Hepatocyte (in vitro differentiated cells): ENCODE measurements at regions not wholly inside any gene's neighbourhood (a gene's known extent, or its start where the extent isn't known, plus 50 kb on each side); places are given as distances from the start of the nearest gene placed in this dataset.

Experiments
- DNase-seq: peaks from one replicate; pipeline ENCODE4 v3.0.0-alpha.2; 2016; ENCODE audit warnings: low spot score
- H2AFZ ChIP-seq: fragments of 200-600 bp; sonication (generic); 2 replicates; pipeline ENCODE4 v1.6.0; 2016; ENCODE audit warnings: antibody characterized with exemption, mild to moderate bottlenecking
- H3K27ac ChIP-seq: fragments of 200-600 bp; sonication (generic); 2 replicates; pipeline ENCODE4 v1.5.1; 2016; ENCODE audit warnings: mild to moderate bottlenecking
- H3K27me3 ChIP-seq: fragments of 200-600 bp; sonication (generic); 2 replicates; pipeline ENCODE4 v1.6.1; 2016
- H3K36me3 ChIP-seq: fragments of 200-600 bp; sonication (generic); replicated peaks from 2 replicates; pipeline ENCODE4 v1.5.1; 2016; ENCODE audit warnings: low read depth; ENCODE audit not compliant: insufficient read depth
- H3K4me1 ChIP-seq: fragments of 200-600 bp; sonication (generic); 2 replicates; pipeline ENCODE4 v1.5.1; 2016; ENCODE audit warnings: mild to moderate bottlenecking, moderate library complexity; ENCODE audit not compliant: insufficient read depth
- H3K4me2 ChIP-seq: fragments of 200-600 bp; sonication (generic); 2 replicates; pipeline ENCODE4 v1.6.0; 2016
- H3K4me3 ChIP-seq: fragments of 200-600 bp; sonication (generic); 2 replicates; pipeline ENCODE4 v1.5.1; 2016; ENCODE audit warnings: mild to moderate bottlenecking
- H3K79me2 ChIP-seq: fragments of 200-600 bp; sonication (generic); 2 replicates; pipeline ENCODE4 v1.6.0; 2017; ENCODE audit warnings: mild to moderate bottlenecking
- H3K9me2 ChIP-seq: fragments of 200-600 bp; sonication (generic); replicated peaks from 2 replicates; pipeline ENCODE4 v1.6.0; 2017; ENCODE audit warnings: mild to moderate bottlenecking; ENCODE audit not compliant: insufficient read depth
- H3K9me3 ChIP-seq: fragments of 200-600 bp; sonication (generic); 2 replicates; pipeline ENCODE4 v1.5.1; 2016; ENCODE audit warnings: low read depth, mild to moderate bottlenecking
- H4K20me1 ChIP-seq: fragments of 200-600 bp; sonication (generic); 2 replicates; pipeline ENCODE4 v1.6.0; 2016; ENCODE audit warnings: mild to moderate bottlenecking; ENCODE audit not compliant: insufficient read depth, poor library complexity, severe bottlenecking
- CTCF ChIP-seq: fragments of 200-600 bp; sonication (generic); IDR thresholded peaks from 2 replicates; pipeline ENCODE4 v1.5.1; 2016; ENCODE audit warnings: antibody characterized with exemption, mild to moderate bottlenecking; ENCODE audit not compliant: poor library complexity
- EZH2 ChIP-seq: fragments of 200-600 bp; sonication (generic); IDR thresholded peaks from 2 replicates; pipeline ENCODE4 v1.6.1; 2016; ENCODE audit warnings: antibody characterized with exemption, mild to moderate bottlenecking, borderline replicate concordance
- EZH2phosphoT487 ChIP-seq: fragments of 200-600 bp; sonication (generic); IDR thresholded peaks from one replicate; pipeline ENCODE4 v1.6.1; 2018; ENCODE audit warnings: antibody characterized with exemption, mild to moderate bottlenecking, low read depth, moderate library complexity; ENCODE audit not compliant: unreplicated experiment, severe bottlenecking
- WGBS: methylation state at CpG from one replicate; pipeline ENCODE4 v1.1.6; 2016; ENCODE audit warnings: low lambda C conversion rate; ENCODE audit errors: missing lambda C conversion rate; 5-methylcytosine and 5-hydroxymethylcytosine counted together

DNA sequence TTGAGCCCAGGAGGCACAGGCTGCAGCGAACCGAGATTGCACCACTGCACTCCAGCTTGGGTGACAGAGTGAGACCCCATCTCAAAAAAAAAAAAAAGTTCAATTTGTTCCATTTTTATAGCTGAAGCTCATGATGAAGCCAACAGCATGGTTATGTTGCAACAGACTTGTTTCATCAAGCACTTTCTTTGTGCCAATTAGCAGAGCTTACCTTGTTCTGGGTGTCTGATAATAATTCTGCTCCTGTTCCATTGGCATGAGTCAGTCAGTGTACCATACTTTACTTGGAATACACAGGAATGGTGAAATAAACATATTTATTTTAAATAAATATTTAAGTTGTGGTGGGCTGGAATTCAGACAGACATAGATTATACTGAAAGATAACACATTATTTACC lies 100.8 kb upstream of the DAAM1 start:
- DNase-seq, result no peak
- Histone ChIP-seq H3K36me3 (no peaks in the 10 kb centered on the region), H3K79me2 (no peaks in the 10 kb centered on the region), H3K4me2 (no peak overlapping the region), H3K27ac (no peak overlapping the region), H3K4me1 (no peaks in the 10 kb centered on the region), H3K9me3 (no peaks in the 10 kb centered on the region), H4K20me1 (no peaks in the 10 kb centered on the region), H3K4me3 (no peak overlapping the region), H3K9me2 (no peaks in the 10 kb centered on the region), H3K27me3 (no peaks in the 10 kb centered on the region), H2AFZ (no peak overlapping the region)
- WGBS, result 92% methylated on average over 2 of the region's 2 CpGs
- TF ChIP-seq EZH2 (no peak), EZH2phosphoT487 (no peak), CTCF (no peak)

DNA sequence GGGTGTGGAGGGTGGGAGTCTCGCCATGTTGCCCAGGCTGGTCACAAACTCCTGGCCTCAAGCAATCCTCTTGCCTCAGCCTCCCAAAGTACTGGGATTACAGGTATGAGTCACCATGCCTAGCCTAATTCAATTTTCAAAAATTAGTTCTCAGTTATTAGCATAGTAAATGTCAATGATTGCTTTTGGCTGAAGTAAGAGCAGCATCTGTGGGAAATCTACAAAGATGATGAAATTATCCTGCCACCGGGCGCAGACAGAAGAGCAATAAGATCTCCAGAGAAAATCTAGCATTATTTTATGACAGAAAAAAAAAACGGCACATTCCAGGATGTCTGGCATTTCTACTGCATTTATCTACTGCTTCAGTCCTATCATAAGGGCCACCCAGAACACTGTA lies 97.9 kb upstream of the DAAM1 start:
- Histone ChIP-seq H3K27ac (no peak overlapping the region), H2AFZ (no peak overlapping the region), H3K79me2 (no peaks in the 10 kb centered on the region), H3K4me1 (no peaks in the 10 kb centered on the region), H3K9me2 (no peaks in the 10 kb centered on the region), H3K36me3 (no peaks in the 10 kb centered on the region), H4K20me1 (no peaks in the 10 kb centered on the region), H3K4me2 (no peak overlapping the region), H3K4me3 (no peak overlapping the region), H3K9me3 (no peaks in the 10 kb centered on the region), H3K27me3 (no peaks in the 10 kb centered on the region)
- TF ChIP-seq CTCF, result no peak
- no peak for TF ChIP-seq EZH2phosphoT487
- TF ChIP-seq EZH2, result no peak
- DNase-seq, result no peak
- 80% methylated on average over 4 of the region's 4 CpGs for WGBS

DNA sequence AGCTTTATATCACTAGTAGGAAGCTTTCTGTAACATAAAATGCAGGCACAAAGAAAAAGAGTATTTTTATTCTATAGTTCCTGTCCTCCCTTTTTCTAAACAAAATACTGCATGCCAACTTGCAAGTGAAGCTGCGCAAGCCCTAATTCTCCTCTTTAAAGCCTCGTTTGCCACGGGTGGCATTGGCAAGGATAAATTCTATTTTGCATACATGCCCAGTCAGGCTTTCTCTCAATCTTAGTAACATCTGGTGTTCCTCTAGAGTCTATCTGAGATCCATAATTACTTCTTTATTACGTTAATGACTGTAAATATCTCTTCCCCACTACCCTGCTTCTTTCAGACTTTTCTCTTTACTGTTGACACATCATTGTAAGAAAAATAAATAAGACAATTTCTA lies 97.1 kb upstream of the DAAM1 start:
- Histone ChIP-seq H2AFZ (no peak overlapping the region), H3K27ac (no peak overlapping the region), H3K4me3 (no peak overlapping the region), H3K9me2 (no peaks in the 10 kb centered on the region), H3K4me2 (no peak overlapping the region), H3K79me2 (no peaks in the 10 kb centered on the region), H4K20me1 (no peaks in the 10 kb centered on the region), H3K4me1 (no peaks in the 10 kb centered on the region), H3K27me3 (no peaks in the 10 kb centered on the region), H3K36me3 (no peaks in the 10 kb centered on the region), H3K9me3 (no peaks in the 10 kb centered on the region)
- no peak for TF ChIP-seq CTCF
- no peak for TF ChIP-seq EZH2
- no peak for TF ChIP-seq EZH2phosphoT487
- no peak for DNase-seq
- WGBS, result 89% methylated on average over 4 of the region's 4 CpGs

- Histone ChIP-seq H4K20me1 (no peaks in the 10 kb centered on the region), H2AFZ (no peak overlapping the region), H3K4me1 (no peaks in the 10 kb centered on the region), H3K27me3 (no peaks in the 10 kb centered on the region), H3K79me2 (no peaks in the 10 kb centered on the region), H3K4me3 (no peak overlapping the region), H3K4me2 (no peak overlapping the region), H3K36me3 (no peaks in the 10 kb centered on the region), H3K9me2 (no peaks in the 10 kb centered on the region), H3K27ac (no peak overlapping the region), H3K9me3 (no peaks in the 10 kb centered on the region)
- no peak for DNase-seq
- WGBS, result 81% methylated on average over 4 of the region's 4 CpGs
- TF ChIP-seq EZH2phosphoT487 (no peak), CTCF (no peak), EZH2 (no peak)
These were observed 96.5 kb upstream of the DAAM1 start for GRCh38 chr14:59091976-59092375.
